GM12878 (cell line): ENCODE measurements at regions not wholly inside any gene's neighbourhood (a gene's known extent, or its start where the extent isn't known, plus 50 kb on each side); places are given as distances from the start of the nearest gene placed in this dataset.

Source experiments
- ATAC-seq: fragments of 200-7000 bp; cut with Tn5 transposase; 3 replicates; pipeline ENCODE4 v1.9.1; 2020; ENCODE audit warnings: mild to moderate bottlenecking, moderate library complexity
- BruUV-seq: library from RNA; stranded (reverse); fragments of 400-500 nt; replicated peaks from 2 replicates; lab custom pipeline; 2021; lab: Mats Ljungman, UMichigan
- CTCF ChIA-PET: fragments of 300-600 bp; sonication (Branson Sonifier 250); formaldehyde crosslinking; extraction: SDS; loops from one replicate; lab custom pipeline; 2021; ENCODE audit warnings: inconsistent platforms; lab: Yijun Ruan, JAX
- POLR2A ChIA-PET: fragments of 350-600 bp; formaldehyde crosslinking; extraction: SDS; loops from one replicate; lab custom pipeline; 2021; ENCODE audit warnings: inconsistent platforms; lab: Charles Lee
- RAD21 ChIA-PET: fragments of 300-600 bp; sonication (Branson Sonifier 250); formaldehyde crosslinking; loops from one replicate; lab custom pipeline; 2023; ENCODE audit warnings: antibody characterized with exemption; ENCODE audit not compliant: unreplicated experiment; lab: Charles Lee
- SMC1A ChIA-PET: fragments of 300-600 bp; sonication (Branson Sonifier 250); formaldehyde crosslinking; loops from one replicate; lab custom pipeline; 2023; ENCODE audit not compliant: unreplicated experiment, uncharacterized antibody; lab: Charles Lee
- DNase-seq: peaks from one replicate; pipeline ENCODE4 v3.0.0-alpha.2; 2011; ENCODE audit warnings: low read depth, low spot score
- FAIRE-seq: peaks from 3 replicates; lab custom pipeline; 2011; peaks lifted over from hg19 to GRCh38; lab: Jason Lieb, UNC
- H2AFZ ChIP-seq: 2 replicates; pipeline ENCODE4 v1.6.0; 2011; ENCODE audit warnings: low read depth, low read length, control low read depth; ENCODE audit not compliant: control insufficient read depth
- H3K27ac ChIP-seq: 2 replicates; pipeline ENCODE4 v1.5.1; 2011; ENCODE audit warnings: control low read depth; ENCODE audit not compliant: control insufficient read depth, insufficient read depth
- H3K27me3 ChIP-seq, 2 experiments: replicated peaks in 1 of 2; 2 replicates each; pipeline versions ENCODE4 v1.6.0 to v1.6.1; 2011; ENCODE audit warnings: low read length in 1 of 2; ENCODE audit not compliant: control insufficient read depth in 2 of 2, insufficient read depth in 2 of 2
- H3K36me3 ChIP-seq, 2 experiments: 2 replicates each; pipeline ENCODE4 v1.5.1; 2011; ENCODE audit warnings: low read length in 1 of 2; ENCODE audit not compliant: control insufficient read depth in 2 of 2, insufficient read depth in 2 of 2
- H3K4me1 ChIP-seq: 2 replicates; pipeline ENCODE4 v1.6.1; 2011; ENCODE audit warnings: mild to moderate bottlenecking, low read length, moderate library complexity, mixed read lengths; ENCODE audit not compliant: control insufficient read depth, insufficient read depth
- H3K4me2 ChIP-seq: 2 replicates; pipeline ENCODE4 v1.6.0; 2011; ENCODE audit warnings: control low read depth; ENCODE audit not compliant: control insufficient read depth, insufficient read depth
- H3K4me3 ChIP-seq: fragments of 200-600 bp; sonication (generic); 2 replicates; pipeline ENCODE4 v1.5.1; 2016
- H3K79me2 ChIP-seq: 2 replicates; pipeline ENCODE4 v1.6.0; 2011; ENCODE audit warnings: low read length; ENCODE audit not compliant: control insufficient read depth, insufficient read depth
- H3K9ac ChIP-seq: 2 replicates; pipeline ENCODE4 v1.8.0; 2011; ENCODE audit warnings: low read length, control low read depth, mixed read lengths; ENCODE audit not compliant: control insufficient read depth, insufficient read depth
- H3K9me3 ChIP-seq: replicated peaks from 3 replicates; pipeline ENCODE4 v1.5.1; 2011; ENCODE audit warnings: mild to moderate bottlenecking, low read length; ENCODE audit not compliant: control insufficient read depth, insufficient read depth
- H4K20me1 ChIP-seq: 2 replicates; pipeline ENCODE4 v1.6.0; 2011; ENCODE audit not compliant: control insufficient read depth, insufficient read depth
- CBFB ChIP-seq: IDR thresholded peaks from 2 replicates; pipeline ENCODE4 v1.6.1; 2016; ENCODE audit warnings: antibody characterized with exemption, low read depth
- CBX5 ChIP-seq: sonication (generic); IDR thresholded peaks from 2 replicates; pipeline ENCODE4 v1.6.1; 2016; ENCODE audit warnings: low read depth, moderate library complexity, mild to moderate bottlenecking, inconsistent platforms
- CEBPB ChIP-seq, 2 experiments: fragments of 150-350 bp in 1 of 2; IDR thresholded peaks; 2 replicates each; pipeline ENCODE4 v1.6.1; 2012 to 2014; ENCODE audit warnings: low read depth in 2 of 2, low read length in 2 of 2, borderline replicate concordance in 1 of 2, inconsistent platforms in 1 of 2
- CREM ChIP-seq: IDR thresholded peaks from 2 replicates; pipeline ENCODE4 v1.6.1; 2014; ENCODE audit warnings: antibody characterized with exemption, low read depth
- DPF2 ChIP-seq: fragments of 450-650 bp; IDR thresholded peaks from 2 replicates; pipeline ENCODE4 v1.6.1; 2017; ENCODE audit warnings: mild to moderate bottlenecking
- E2F8 ChIP-seq: fragments of 450-650 bp; IDR thresholded peaks from 2 replicates; pipeline ENCODE4 v1.6.1; 2018; ENCODE audit warnings: mild to moderate bottlenecking, low read depth, moderate library complexity; ENCODE audit not compliant: partially characterized antibody
- EGR1 ChIP-seq, 2 experiments: IDR thresholded peaks; 1 replicate in 1 of 2; 2 replicates in 1 of 2; pipeline ENCODE4 v1.6.1; 2011 to 2012; ENCODE audit warnings: low read depth in 2 of 2, low read length in 2 of 2, borderline replicate concordance in 1 of 2, mild to moderate bottlenecking in 1 of 2, moderate library complexity in 1 of 2
- FOXM1 ChIP-seq: IDR thresholded peaks from 2 replicates; pipeline ENCODE4 v1.6.1; 2012; ENCODE audit warnings: low read depth, mild to moderate bottlenecking, inconsistent platforms, low read length, moderate library complexity
- KDM1A ChIP-seq: fragments of 200-600 bp; sonication (generic); IDR thresholded peaks from 2 replicates; pipeline ENCODE4 v1.6.1; 2016; ENCODE audit warnings: borderline replicate concordance
- LARP7 ChIP-seq: fragments of 450-650 bp; IDR thresholded peaks from 2 replicates; pipeline ENCODE4 v1.6.1; 2017; ENCODE audit warnings: mild to moderate bottlenecking
- MEF2A ChIP-seq: IDR thresholded peaks from 2 replicates; pipeline ENCODE4 v1.6.1; 2011; ENCODE audit warnings: low read depth, mild to moderate bottlenecking, low read length, moderate library complexity; ENCODE audit not compliant: insufficient read depth
- POLR2AphosphoS5 ChIP-seq: IDR thresholded peaks from 2 replicates; pipeline ENCODE4 v1.6.1; 2011; ENCODE audit warnings: mild to moderate bottlenecking, low read length, inconsistent platforms
- SIN3A ChIP-seq: IDR thresholded peaks from 2 replicates; pipeline ENCODE4 v1.6.1; 2012; ENCODE audit warnings: low read depth, low read length, improper control_type of control experiment
- TCF12 ChIP-seq: IDR thresholded peaks from 2 replicates; pipeline ENCODE4 v1.6.1; 2011; ENCODE audit warnings: low read depth, mild to moderate bottlenecking, low read length
- ZNF384 ChIP-seq: IDR thresholded peaks from 2 replicates; pipeline ENCODE4 v1.6.1; 2012; ENCODE audit warnings: low read depth, mild to moderate bottlenecking, low read length, improper control_type of control experiment, borderline replicate concordance
- WGBS: methylation state at CpG from one replicate; pipeline ENCODE4 v1.1.6; 2016; ENCODE audit warnings: low lambda C conversion rate; ENCODE audit not compliant: insufficient replicate concordance, insufficient coverage; ENCODE audit errors: missing lambda C conversion rate; 5-methylcytosine and 5-hydroxymethylcytosine counted together
- in situ Hi-C: fragments of 300-500 bp; cut with MboI; formaldehyde crosslinking; loops from 9 replicates; pipeline ENCODE4 v1.14.3; 2018; ENCODE audit warnings: mixed read lengths
- intact Hi-C: fragments of 100-400 bp; cut with micrococcal nuclease; formaldehyde crosslinking; loops from one replicate; pipeline ENCODE4 v1.14.2; 2022; ENCODE audit not compliant: unreplicated experiment
- TF ChIP-seq, protein P1 (sequence below): IDR thresholded peaks from 2 replicates; pipeline ENCODE4 v1.6.1; 2011; ENCODE audit warnings: mild to moderate bottlenecking, low read depth, low read length, moderate library complexity; ENCODE audit not compliant: insufficient replicate concordance

DNA sequence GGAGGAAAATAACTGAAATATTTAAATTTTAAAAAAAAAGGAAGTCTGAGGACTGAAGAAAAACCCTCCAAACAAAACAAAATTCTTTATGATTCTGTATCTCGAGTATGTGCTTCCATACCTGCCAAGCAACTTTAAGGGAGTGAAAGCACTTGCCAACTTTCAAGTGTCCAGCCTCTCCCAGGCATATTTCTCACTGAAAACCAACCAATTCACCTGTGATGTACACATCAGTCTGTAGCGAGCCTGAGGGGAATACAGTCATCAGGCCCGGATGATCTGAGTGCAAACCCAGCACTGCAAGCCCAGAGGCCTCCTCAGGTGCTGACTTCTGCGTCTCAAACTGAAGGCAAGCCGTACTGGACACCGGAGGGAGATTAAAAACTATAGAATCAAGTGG, 164.8 kb upstream of the NT5E start (continued):
- TF ChIP-seq, protein P1, sequence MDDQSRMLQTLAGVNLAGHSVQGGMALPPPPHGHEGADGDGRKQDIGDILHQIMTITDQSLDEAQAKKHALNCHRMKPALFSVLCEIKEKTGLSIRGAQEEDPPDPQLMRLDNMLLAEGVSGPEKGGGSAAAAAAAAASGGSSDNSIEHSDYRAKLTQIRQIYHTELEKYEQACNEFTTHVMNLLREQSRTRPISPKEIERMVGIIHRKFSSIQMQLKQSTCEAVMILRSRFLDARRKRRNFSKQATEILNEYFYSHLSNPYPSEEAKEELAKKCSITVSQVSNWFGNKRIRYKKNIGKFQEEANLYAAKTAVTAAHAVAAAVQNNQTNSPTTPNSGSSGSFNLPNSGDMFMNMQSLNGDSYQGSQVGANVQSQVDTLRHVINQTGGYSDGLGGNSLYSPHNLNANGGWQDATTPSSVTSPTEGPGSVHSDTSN, result no peak
- TF ChIP-seq CBFB (no peak), DPF2 (no peak), SIN3A (no peak), E2F8 (no peak), CBX5 (no peak), TCF12 (no peak), CEBPB (IDR thresholded peaks at IDR 0.05; ENCODE audit: borderline replicate concordance in 1 of 2, low read depth in 2 of 2, low read length in 2 of 2) (no peak)

DNA sequence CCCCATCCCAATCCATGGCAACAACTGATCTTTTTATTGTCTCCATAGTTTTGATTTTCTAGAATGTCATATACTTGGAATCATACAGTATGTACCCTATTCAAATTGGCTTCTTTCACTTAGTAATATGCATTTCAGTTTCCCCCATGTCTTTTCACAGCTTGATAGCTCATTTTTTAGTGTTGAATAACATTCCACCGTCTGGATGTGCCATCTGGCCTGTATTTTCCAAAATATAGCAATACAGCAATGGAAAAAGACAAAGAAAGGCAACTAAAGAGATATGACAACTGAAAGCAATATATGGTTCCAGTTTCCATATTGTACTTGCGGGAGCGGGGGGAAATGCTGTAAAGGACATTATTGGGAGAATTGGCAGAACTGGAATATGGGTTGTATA, 166.4 kb upstream of the NT5E start:
- no peak for ATAC-seq
- TF ChIP-seq MEF2A (no peak), LARP7 (no peak), CREM (no peak), POLR2AphosphoS5 (no peak), KDM1A (no peak), ZNF384 (no peak), EGR1 (IDR thresholded peaks at IDR 0.05; ENCODE audit: borderline replicate concordance in 1 of 2, low read depth in 2 of 2, low read length in 2 of 2) (no peak), FOXM1 (no peak)
- Histone ChIP-seq H2AFZ (no peak overlapping the region), H3K4me2 (no peak overlapping the region), H3K4me3 (no peak overlapping the region), H3K9me3 (no peaks in the 10 kb centered on the region), H4K20me1 (no peaks in the 10 kb centered on the region), H3K27ac (no peak overlapping the region), H3K79me2 (no peaks in the 10 kb centered on the region), H3K4me1 (no peaks in the 10 kb centered on the region), H3K36me3 (no peaks in the 10 kb centered on the region), H3K27me3 (no peaks in the 10 kb centered on the region), H3K9ac (no peak overlapping the region)
- SMC1A ChIA-PET, result interaction anchor here (0.8 kb wide), 1 partner anchor 39 kb away, joined by 3 read pairs; no protein-coding TSS in a partner anchor
- RAD21 ChIA-PET, result no interaction called here
- in situ Hi-C loops (no loop called here), intact Hi-C loops (no loop called here)
- 66% methylated on average over 3 of the region's 3 CpGs for WGBS
- no peak for DNase-seq
- POLR2A ChIA-PET, result no interaction called here
- no TSS peak for BruUV-seq
- no peak for FAIRE-seq
- CTCF ChIA-PET, result no interaction called here
